Forelimb muscle (tissue), 1 donor: ENCODE measurements at regions not wholly inside any gene's neighbourhood (a gene's known extent, or its start where the extent isn't known, plus 50 kb on each side); places are given as distances from the start of the nearest gene placed in this dataset.
"Not testable (repeated sequence)": the region's sequence is repeated elsewhere in the genome, so short reads cannot be mapped to it uniquely, and the experiment has no call there.

Experiments used
- DNase-seq: peaks from one replicate; pipeline ENCODE4 v3.0.0-alpha.2; 2013; ENCODE audit warnings: low read depth

DNA sequence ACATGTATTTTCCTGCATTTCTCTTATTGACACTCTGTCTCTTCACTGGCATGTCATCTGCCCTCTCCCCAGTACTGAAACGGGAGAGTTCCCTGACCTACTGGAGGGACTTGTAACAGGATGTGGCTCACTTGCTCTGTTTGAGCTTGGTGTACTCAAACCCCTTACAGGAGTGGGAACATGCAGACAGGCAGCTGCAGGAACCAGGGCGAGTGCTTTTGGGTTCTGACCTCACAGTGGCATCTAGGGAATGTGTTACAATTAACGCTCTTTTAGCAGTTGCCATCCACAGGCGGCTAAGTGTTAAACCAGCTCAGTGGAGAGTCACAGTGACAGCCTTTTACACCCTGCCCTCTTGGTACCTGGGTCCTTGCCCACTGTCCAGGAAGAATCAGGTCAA lies 300.3 kb upstream of the GRAMD2B start:
- no peak for DNase-seq

DNA sequence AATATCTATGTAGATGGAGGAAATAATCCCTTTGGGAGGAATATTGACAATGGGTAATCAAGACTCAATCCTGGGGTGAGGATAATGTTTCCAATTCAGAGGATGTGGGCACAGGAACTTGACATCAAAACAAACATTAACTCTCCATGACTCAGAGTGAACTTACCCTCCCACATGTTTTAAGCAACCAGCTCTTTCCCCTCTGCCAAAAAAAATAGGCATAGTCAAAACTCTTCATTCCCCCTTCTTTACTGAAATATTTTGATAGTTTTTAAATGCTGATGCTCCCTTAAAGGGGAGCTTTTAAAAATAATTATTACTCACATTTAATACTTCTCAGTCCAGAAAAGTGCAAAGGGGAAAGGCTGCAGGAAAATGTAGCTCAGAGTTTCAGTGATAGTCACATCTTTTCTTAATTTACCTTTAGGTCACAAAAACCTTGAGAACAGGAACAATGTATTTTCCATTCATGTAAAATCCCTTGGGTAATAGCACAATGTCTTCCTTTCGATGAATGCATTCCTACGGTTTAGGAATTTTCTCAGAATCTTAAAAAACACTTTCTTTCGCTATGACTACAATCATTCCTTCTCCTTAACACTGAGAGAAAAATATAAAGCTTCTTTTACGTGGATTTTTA lies 298.4 kb upstream of the GRAMD2B start:
- no peak for DNase-seq

DNA sequence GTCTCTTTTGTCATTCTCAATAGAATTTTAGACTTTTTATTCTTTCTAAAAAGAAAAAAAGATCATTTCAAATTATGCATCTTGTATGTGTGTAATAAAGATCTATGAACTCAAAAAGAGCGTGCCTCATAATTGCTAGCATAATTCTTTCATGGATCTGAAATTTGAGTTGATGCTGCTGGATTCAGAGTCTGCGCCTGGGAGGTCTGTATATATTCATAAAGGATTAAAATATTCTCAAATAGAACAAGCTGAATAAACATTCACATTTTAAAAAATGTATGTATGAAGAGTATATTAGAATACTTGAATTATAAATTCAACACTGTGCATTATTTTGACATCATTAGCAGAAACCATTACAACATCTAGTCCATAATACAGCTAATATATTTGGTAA lies 297.8 kb upstream of the GRAMD2B start:
- no peak for DNase-seq

DNA sequence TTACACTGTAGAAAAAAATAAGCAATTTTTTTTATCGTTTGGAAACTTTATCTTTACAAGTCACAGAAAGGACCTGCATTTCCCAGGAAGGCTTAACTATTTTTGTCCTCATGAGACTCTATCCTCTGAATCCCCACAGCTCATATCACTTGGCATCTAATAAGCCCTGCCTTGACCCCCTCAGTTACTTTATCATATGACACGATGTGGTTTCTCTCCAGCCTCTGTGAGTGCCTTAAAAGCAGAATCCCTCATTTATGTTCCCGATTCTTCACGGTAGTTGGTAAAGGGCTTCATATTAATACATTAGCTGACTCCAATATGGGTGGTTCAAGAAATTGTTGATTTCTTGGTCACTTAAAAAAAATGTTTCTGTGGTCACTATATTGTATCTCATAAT lies 296.6 kb upstream of the GRAMD2B start:
- DNase-seq, result no peak

GRCh38 chr5:126127371-126127770 lies 295.8 kb upstream of the GRAMD2B start:
- DNase-seq, result not testable (repeated sequence)

DNA sequence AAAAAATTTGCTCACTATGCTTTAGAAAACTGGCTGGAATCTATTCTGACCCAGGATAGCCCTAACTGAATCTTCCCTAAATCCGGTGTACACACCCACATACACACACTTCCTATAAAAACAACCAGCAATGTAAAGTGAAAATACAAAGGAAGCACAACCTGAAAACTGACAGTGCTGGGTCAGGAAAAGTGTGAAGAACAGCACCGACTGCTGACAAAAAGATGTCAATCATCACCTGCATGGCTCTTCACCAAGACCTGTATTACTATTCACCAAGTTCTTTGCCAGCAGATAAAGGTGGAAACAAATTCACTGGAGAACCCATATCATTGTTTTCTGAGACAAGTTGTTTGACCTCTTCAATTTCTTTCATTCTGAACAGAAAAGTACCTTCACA lies 293.8 kb upstream of the GRAMD2B start:
- no peak for DNase-seq

DNA sequence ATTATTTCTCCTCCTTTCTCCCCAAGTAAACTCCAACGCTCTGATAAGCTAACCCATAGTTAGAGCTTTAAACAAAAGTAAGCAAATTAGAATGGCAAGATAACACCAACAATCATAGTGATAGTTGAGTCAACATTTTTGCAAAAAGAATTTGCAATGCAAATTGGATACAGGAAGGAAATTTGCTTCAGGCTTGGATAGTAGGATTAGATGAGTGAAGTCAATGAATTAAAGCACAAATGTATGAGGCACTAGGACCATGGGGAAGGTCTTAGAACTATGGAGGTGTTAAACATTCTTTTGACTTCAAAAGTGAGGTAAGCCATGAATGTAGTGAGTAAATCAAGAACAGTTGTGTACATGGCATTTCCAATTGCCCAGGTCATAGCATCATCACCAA lies 289.8 kb upstream of the GRAMD2B start:
- no peak for DNase-seq

GRCh38 chr5:126137891-126138280 lies 285.3 kb upstream of the GRAMD2B start:
- no peak for DNase-seq

DNA sequence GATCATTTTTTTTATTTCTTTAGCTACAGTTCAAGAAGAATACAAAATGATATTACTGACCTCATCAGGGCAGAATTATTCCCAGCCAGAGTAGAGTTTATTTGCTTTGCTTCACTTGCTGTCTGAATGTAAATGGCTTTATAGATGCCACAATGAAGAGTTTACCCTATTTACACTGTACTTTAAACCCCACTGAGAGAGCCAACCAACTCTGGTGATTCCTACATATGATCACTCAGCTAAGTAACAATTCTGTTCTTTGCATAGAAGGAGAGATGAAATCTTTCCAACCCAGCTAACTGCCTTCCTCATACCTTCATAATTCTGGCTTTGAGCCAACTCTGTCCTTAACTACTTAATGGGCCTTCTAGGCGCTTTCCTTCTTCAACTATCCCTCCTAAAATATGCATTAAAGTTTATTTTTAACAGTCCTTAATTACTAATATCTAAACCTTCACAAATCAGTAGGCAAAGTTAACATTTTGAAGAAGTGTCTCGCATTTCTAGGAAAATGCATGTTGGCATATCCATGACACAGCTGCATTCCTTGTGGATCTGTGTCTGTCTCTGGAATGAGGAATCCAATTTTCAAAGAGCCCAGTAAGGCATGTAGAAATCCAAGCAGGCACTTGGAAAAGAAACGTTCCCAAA lies 284.8 kb upstream of the GRAMD2B start:
- DNase-seq, result no peak

DNA sequence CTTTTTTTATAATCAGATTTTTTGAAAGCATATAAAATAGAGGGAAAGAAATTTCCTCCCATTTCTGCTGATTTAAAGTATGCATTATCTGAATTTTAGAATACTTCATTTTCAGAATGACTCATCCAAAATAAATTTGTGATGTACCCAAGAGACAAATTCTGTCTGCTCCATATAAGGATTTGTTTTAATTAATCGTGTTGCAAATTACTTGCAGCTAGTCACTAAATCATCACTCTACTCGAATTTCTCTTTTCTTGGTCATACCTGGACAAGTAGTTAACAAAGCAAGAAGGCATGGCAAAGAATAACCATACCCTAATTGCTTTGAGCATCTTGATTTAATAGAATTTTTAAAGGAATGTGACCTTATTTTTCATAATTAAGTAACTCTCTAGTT lies 284.1 kb upstream of the GRAMD2B start:
- DNase-seq, result no peak

DNA sequence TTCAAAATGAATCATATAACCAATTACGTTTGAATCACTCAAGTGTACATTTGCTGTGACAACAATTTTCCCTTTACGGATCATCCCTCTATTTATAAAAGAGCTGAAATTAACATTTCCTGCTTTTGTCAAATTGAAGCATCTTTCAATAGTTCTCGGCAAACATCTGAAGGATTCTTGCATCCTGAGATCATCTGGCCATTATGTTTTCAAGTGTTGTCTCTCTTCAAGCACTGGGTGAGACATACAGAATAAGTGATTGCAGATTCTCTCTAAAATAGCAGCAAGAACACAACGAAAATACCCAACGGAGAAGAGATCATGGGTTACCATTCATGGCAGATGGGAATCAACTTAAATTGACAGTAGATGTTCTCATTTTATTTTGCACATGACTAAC lies 283.4 kb upstream of the GRAMD2B start:
- no peak for DNase-seq

GRCh38 chr5:126143622-126144021 lies 279.6 kb upstream of the GRAMD2B start:
- DNase-seq, result no peak

GRCh38 chr5:126150319-126150718 lies 272.9 kb upstream of the GRAMD2B start:
- not testable (repeated sequence) for DNase-seq

DNA sequence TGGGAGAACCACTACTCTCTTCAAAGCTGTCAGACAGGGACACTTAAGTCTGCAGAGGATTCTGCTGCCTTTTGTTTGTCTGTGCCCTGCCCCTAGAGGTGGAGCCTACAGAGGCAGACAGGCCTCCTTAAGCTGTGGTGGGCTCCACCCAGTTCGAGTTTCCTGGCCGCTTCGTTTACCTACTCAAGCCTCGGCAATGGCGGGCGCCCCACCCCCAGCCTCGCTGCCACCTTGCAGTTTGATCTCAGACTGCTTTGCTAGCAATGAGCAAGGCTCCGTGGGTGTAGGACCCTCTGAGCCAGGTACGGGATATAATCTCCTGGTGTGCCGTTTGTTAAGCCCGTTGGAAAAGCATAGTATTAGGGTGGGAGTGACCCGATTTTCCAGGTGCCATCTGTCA lies 267.9 kb upstream of the GRAMD2B start:
- not testable (repeated sequence) for DNase-seq

DNA sequence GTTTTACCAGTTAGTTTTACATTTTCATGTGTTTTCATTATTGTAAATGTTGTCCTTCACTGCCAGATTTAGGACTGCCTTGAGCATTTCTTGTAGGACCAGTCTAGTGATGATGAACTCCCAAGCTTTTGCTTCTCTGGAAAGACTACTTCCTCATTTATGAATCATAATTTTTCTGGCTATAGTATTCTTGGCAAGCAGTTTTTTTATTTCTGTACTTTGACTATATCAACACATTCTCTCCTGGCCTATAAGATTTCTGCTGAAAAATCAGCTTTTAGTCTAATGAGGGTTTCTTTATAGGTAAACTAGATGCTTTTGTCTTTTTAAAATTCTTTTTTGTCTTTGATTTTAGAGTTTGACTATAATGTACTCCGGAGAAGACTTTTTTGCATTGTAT lies 256.8 kb upstream of the GRAMD2B start:
- no peak for DNase-seq

- DNase-seq, result no peak
Measured at GRCh38 chr5:126168785-126169184, 254.4 kb upstream of the GRAMD2B start.

GRCh38 chr5:126171916-126172315 lies 251.3 kb upstream of the GRAMD2B start:
- DNase-seq, result no peak

DNA sequence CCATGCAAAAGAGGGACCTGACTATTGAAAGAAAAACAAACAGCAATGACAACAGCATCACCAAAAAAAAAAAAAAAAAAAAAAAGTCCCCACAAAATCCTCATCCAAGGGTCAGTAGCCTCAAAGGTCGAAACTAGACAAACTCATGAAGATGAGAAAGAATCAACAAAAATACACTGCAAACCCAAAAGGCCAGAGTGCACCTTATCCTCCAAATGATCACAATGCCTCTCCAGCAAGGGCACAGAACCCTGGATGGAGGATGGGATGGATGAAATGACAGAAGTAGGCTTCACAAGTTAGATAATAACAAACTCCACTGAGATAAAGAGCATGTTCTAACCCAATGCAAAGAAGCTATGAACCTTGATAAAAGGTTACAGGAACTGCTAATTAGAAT lies 250.4 kb upstream of the GRAMD2B start:
- DNase-seq, result no peak

GRCh38 chr5:126178521-126178920 lies 244.7 kb upstream of the GRAMD2B start:
- DNase-seq, result peak; percentile 75

- no peak for DNase-seq
Measured at GRCh38 chr5:126182971-126183695, 240.1 kb upstream of the GRAMD2B start.

GRCh38 chr5:126184474-126184873 lies 238.7 kb upstream of the GRAMD2B start:
- no peak for DNase-seq

DNA sequence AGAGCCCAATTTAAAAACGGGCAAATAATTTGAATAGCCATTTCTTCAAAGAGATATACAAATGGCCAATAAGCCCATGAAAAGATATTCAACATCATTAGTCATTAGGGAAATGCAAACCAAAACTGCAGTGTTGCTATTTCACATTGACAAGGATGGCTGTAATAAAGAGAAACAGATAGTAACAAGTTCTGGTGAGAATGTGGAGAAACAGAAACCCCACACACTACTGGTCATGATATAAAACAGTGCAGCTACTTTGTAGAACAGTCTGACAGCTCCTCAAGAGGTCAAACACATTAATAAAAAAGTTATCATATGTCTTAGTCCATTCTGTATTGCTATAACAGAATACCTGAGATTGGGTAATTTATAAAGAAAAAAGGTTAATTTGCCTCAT lies 237.0 kb upstream of the GRAMD2B start:
- no peak for DNase-seq

- no peak for DNase-seq
Measured at GRCh38 chr5:126188804-126189203, 234.4 kb upstream of the GRAMD2B start.
